ENCODE measurements at regions not wholly inside any gene's neighbourhood (a gene's known extent, or its start where the extent isn't known, plus 50 kb on each side); places are given as distances from the start of the nearest gene placed in this dataset.

- TF ChIP-seq, protein P1, sequence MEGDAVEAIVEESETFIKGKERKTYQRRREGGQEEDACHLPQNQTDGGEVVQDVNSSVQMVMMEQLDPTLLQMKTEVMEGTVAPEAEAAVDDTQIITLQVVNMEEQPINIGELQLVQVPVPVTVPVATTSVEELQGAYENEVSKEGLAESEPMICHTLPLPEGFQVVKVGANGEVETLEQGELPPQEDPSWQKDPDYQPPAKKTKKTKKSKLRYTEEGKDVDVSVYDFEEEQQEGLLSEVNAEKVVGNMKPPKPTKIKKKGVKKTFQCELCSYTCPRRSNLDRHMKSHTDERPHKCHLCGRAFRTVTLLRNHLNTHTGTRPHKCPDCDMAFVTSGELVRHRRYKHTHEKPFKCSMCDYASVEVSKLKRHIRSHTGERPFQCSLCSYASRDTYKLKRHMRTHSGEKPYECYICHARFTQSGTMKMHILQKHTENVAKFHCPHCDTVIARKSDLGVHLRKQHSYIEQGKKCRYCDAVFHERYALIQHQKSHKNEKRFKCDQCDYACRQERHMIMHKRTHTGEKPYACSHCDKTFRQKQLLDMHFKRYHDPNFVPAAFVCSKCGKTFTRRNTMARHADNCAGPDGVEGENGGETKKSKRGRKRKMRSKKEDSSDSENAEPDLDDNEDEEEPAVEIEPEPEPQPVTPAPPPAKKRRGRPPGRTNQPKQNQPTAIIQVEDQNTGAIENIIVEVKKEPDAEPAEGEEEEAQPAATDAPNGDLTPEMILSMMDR (conservative IDR thresholded peaks at IDR 0.05; ENCODE audit: low read length): no peak
- TF ChIP-seq EZH2phosphoT487 (IDR thresholded peaks at IDR 0.05; ENCODE audit: borderline replicate concordance): no peak
These were observed 153.3 kb downstream of the AVL9 start for GRCh38 chr7:32648408-32649156.

All from Loucy (cell line).